Liver (tissue), 3 donors: ENCODE measurements at regions not wholly inside any gene's neighbourhood (a gene's known extent, or its start where the extent isn't known, plus 50 kb on each side); places are given as distances from the start of the nearest gene placed in this dataset.

Experiments
- CTCF ChIP-seq: fragments of 150-350 bp; IDR thresholded peaks from 2 replicates; pipeline ENCODE4 v1.5.1; 2017; ENCODE audit warnings: improper control_type of control experiment, low read depth, low read length; ENCODE audit not compliant: missing input control
- TAF1 ChIP-seq: conservative IDR thresholded peaks from 2 replicates; pipeline ENCODE4 v1.6.1; 2016; ENCODE audit warnings: antibody characterized with exemption, mild to moderate bottlenecking
- donor health status: healthy.
- donor health status: healthy.

- TF ChIP-seq CTCF = no peak
- no peak for TF ChIP-seq TAF1
Observed at GRCh38 chr10:21317902-21318301, 207.6 kb downstream of the SKIDA1 start.
